GM10266 (cell line): ENCODE measurements at regions not wholly inside any gene's neighbourhood (a gene's known extent, or its start where the extent isn't known, plus 50 kb on each side); places are given as distances from the start of the nearest gene placed in this dataset.

Experiments
- DNase-seq: peaks from one replicate; pipeline ENCODE4 v3.0.0; 2012; ENCODE audit errors: extremely low spot score
- CTCF ChIP-seq: IDR thresholded peaks from 2 replicates; pipeline ENCODE4 v1.5.1; 2012; ENCODE audit warnings: mild to moderate bottlenecking, low read depth; ENCODE audit not compliant: control insufficient read depth, insufficient read depth; ENCODE audit errors: missing control alignments

GRCh38 chr11:25993016-25993415 is 338.9 kb upstream of the ANO3 start:
- DNase-seq, result no peak
- no peak for TF ChIP-seq CTCF

DNA sequence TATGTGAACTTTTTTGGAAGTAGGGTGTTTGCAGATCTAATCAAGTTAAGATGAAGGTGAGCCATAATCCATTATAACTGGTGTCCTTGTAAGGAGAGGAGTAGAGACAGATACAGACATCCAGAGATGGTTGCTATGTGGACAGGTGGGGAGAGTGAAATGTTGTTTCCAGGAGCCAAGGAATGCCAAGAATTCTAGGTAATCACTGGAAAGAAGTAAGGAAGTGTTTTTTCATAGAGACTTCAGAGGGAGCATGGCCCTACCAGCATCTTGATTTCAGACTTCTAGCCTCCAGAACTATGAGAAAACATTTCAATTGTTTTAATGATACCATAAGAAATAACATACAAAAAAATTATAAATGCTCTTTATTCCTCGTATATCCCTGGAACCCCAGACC is 320.5 kb upstream of the ANO3 start:
- DNase-seq, result no peak
- no peak for TF ChIP-seq CTCF

DNA sequence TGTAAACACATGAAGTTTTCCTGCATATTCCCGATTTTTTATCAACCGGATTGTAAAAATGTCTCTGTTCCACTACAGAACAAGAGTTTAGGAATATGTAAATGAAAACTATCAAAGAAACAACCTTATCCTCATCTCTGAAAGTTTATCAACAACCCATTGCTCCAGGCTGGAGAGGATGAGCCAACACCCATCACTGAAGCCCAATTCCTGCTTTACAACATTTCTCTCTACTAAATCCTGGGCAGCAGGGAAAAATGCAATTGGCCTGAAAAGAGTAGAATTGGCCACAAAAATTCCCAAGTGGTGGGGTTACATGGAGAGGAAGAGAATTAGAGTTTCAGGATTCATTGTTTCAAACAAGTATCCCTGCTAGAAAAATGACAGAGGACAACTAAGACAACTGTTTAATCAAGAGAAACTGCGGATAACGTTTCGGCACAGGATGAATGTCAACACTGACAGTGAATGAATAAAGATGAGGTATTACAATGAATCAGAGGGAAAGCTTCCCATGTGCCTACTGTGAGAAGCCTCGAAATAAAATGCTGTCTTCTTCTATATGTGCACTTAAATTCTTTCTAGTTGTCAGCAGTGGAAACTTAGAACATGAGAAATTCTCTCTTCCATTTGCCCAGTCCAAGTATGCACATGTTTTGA is 317.3 kb upstream of the ANO3 start:
- no peak for TF ChIP-seq CTCF
- no peak for DNase-seq

DNA sequence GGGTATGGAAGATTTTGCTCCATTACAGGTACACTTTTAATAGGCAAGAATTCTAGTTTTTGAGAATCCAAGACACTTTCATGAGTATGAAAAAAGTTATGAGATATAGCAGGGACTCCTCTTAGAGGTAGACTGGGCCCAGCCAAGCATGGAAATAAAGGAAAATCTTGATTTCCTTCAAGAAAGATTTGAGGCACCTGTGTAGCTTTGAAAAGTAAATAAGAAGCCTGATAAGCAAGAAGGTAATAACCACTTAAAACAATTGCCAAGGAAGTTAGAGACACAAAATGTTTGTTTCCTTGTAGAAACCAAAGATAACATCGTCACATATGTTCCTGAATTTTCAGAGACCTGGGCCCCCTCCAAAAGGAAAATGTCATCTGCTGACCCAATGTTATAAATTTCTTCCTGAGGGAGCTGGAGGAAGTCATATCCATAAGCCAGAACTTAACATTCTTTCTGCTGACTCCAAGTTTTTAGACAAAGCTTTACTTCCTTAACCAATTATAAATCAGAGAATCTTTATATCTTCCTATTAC is 314.5 kb upstream of the ANO3 start:
- no peak for TF ChIP-seq CTCF
- DNase-seq, result no peak

GRCh38 chr11:26017903-26018302 is 314.0 kb upstream of the ANO3 start:
- no peak for TF ChIP-seq CTCF
- no peak for DNase-seq

- no peak for TF ChIP-seq CTCF
- no peak for DNase-seq
Observed at GRCh38 chr11:26018336-26018735, 313.6 kb upstream of the ANO3 start.

- no peak for DNase-seq
- TF ChIP-seq CTCF, result no peak
Observed at GRCh38 chr11:26019386-26019785, 312.5 kb upstream of the ANO3 start.
